ENCODE measurements at regions not wholly inside any gene's neighbourhood (a gene's known extent, or its start where the extent isn't known, plus 50 kb on each side); places are given as distances from the start of the nearest gene placed in this dataset.

GRCh38 chr18:47721876-47722275 is 208.6 kb downstream of the SMAD2 start:
- TF ChIP-seq POLR2AphosphoS5 (IDR thresholded peaks at IDR 0.05; ENCODE audit: borderline replicate concordance, low read depth, low read length), result no peak
- no peak for TF ChIP-seq EZH2 (IDR thresholded peaks at IDR 0.05)
- Histone ChIP-seq H3K9ac (ENCODE audit: insufficient read length) (no peak overlapping the region), H3K9me3 (ENCODE audit: low read depth, low read length) (no peaks in the 10 kb centered on the region), H3K4me3 (no peak overlapping the region), H3K36me3 (ENCODE audit: insufficient read depth, low read length) (no peaks in the 10 kb centered on the region), H3K27ac (no peak overlapping the region)
- DNase-seq (ENCODE audit: low read depth, low spot score), result no peak

DNA sequence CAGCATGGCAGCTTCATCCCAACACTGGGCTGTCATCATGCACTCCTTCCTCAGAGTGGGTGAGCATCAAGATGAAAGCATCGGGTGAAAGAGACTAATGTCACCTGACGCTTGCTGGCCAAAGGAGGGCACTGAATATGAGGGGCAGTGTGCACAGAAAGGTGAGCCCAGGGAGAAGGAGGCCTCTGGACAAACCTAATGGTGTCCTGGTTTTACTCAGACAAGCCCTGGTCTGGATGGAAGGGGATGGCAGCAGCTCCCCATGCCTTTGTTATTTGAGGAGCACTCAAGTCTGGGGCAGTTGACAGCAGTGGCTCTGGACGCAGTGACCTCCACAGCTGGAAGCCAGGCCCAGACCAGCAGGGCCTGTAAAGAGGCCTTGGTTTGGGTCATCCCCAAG is 209.7 kb downstream of the SMAD2 start:
- no peak overlapping the region for H3K9ac ChIP-seq (ENCODE audit: insufficient read length)
- H3K4me3 ChIP-seq, result no peak overlapping the region
- TF ChIP-seq FOXP2 (optimal IDR thresholded peaks at IDR 0.05; ENCODE audit: control extremely low read depth, extremely low read length, insufficient read depth) (no peak), POLR2AphosphoS5 (IDR thresholded peaks at IDR 0.05; ENCODE audit: borderline replicate concordance, low read depth, low read length) (no peak), EZH2 (IDR thresholded peaks at IDR 0.05) (no peak)
- DNase-seq (ENCODE audit: low read depth, low spot score), result no peak
- no peaks in the 10 kb centered on the region for H3K9me3 ChIP-seq (ENCODE audit: low read depth, low read length)
- H3K27ac ChIP-seq, result no peak overlapping the region
- no peaks in the 10 kb centered on the region for H3K36me3 ChIP-seq (ENCODE audit: insufficient read depth, low read length)

DNA sequence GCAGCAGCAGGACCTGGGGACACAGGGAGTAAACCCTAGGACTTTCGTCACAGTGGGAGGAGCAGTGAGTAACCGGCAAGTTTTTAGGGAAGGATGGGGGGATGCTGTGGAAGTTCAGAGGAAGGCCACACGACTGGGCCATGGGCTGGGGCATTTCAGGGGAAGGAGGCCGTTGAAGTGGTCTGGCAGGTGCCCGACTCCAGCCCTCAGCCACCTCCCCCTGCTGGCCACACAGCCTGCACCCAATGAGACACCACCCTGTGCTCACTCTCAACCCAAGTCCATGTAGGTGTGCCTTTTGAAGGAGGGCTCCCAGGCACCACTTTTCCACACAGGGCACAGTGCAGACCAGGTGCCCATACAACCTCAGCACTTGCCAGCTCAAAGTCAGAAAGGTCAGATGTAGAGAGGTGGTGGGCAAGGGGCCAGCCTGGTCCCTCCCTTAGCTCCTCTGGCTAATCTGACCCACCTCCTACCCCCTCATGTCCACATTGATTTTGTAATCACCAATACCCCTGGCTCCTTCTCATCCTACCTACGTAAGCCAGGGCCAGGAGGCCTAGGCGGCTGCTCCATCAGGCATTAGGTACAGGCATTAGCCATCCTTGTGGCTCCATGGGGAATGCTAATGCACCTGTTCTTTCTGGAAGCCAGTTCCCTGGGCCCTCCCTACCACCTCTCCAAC is 211.2 kb downstream of the SMAD2 start:
- Histone ChIP-seq H3K9me3 (ENCODE audit: low read depth, low read length) (no peaks in the 10 kb centered on the region), H3K27ac (no peak overlapping the region), H3K36me3 (ENCODE audit: insufficient read depth, low read length) (no peaks in the 10 kb centered on the region), H3K4me3 (no peak overlapping the region), H3K9ac (ENCODE audit: insufficient read length) (no peak overlapping the region)
- DNase-seq (ENCODE audit: low read depth, low spot score), result no peak
- TF ChIP-seq EZH2 (IDR thresholded peaks at IDR 0.05), result no peak
- no peak for TF ChIP-seq FOXP2 (optimal IDR thresholded peaks at IDR 0.05; ENCODE audit: control extremely low read depth, extremely low read length, insufficient read depth)
- TF ChIP-seq POLR2AphosphoS5 (IDR thresholded peaks at IDR 0.05; ENCODE audit: borderline replicate concordance, low read depth, low read length), result no peak

DNA sequence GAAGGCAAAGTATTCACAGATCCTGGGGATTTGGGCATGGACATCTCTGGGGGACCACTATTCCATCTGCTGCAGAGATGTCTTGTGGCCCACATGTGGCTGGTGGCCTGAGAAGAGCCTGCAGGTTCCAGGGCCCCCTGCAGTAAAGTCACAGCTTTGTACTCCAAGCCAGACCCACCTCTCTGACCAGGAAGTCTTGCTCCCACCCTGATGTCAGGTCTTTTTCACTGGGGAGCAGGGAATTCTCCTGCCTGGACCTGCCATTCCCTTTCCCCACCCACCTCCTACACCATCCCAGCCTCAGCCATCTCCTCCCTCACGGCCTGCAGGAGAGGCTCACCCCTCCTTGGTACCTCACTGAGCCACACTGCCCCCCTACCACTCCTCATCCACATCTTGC is 211.8 kb downstream of the SMAD2 start:
- Histone ChIP-seq H3K27ac (no peak overlapping the region), H3K4me3 (no peak overlapping the region), H3K36me3 (ENCODE audit: insufficient read depth, low read length) (no peaks in the 10 kb centered on the region), H3K9me3 (ENCODE audit: low read depth, low read length) (no peaks in the 10 kb centered on the region), H3K9ac (ENCODE audit: insufficient read length) (no peak overlapping the region)
- no peak for DNase-seq (ENCODE audit: low read depth, low spot score)
- TF ChIP-seq EZH2 (IDR thresholded peaks at IDR 0.05) (no peak), POLR2AphosphoS5 (IDR thresholded peaks at IDR 0.05; ENCODE audit: borderline replicate concordance, low read depth, low read length) (no peak), FOXP2 (optimal IDR thresholded peaks at IDR 0.05; ENCODE audit: control extremely low read depth, extremely low read length, insufficient read depth) (no peak)

GRCh38 chr18:47717257-47717656 is 213.2 kb downstream of the SMAD2 start:
- Histone ChIP-seq H3K4me3 (no peak overlapping the region), H3K27ac (no peak overlapping the region), H3K36me3 (ENCODE audit: insufficient read depth, low read length) (no peaks in the 10 kb centered on the region), H3K9me3 (ENCODE audit: low read depth, low read length) (no peaks in the 10 kb centered on the region), H3K9ac (ENCODE audit: insufficient read length) (no peak overlapping the region)
- TF ChIP-seq POLR2AphosphoS5 (IDR thresholded peaks at IDR 0.05; ENCODE audit: borderline replicate concordance, low read depth, low read length), result no peak
- no peak for TF ChIP-seq FOXP2 (optimal IDR thresholded peaks at IDR 0.05; ENCODE audit: control extremely low read depth, extremely low read length, insufficient read depth)
- TF ChIP-seq EZH2 (IDR thresholded peaks at IDR 0.05), result no peak
- no peak for DNase-seq (ENCODE audit: low read depth, low spot score)

- Histone ChIP-seq H3K4me3 (no peak overlapping the region), H3K9ac (ENCODE audit: insufficient read length) (no peak overlapping the region), H3K9me3 (ENCODE audit: low read depth, low read length) (no peaks in the 10 kb centered on the region), H3K36me3 (ENCODE audit: insufficient read depth, low read length) (no peaks in the 10 kb centered on the region), H3K27ac (no peak overlapping the region)
- TF ChIP-seq POLR2AphosphoS5 (IDR thresholded peaks at IDR 0.05; ENCODE audit: borderline replicate concordance, low read depth, low read length), result no peak
- no peak for TF ChIP-seq FOXP2 (optimal IDR thresholded peaks at IDR 0.05; ENCODE audit: control extremely low read depth, extremely low read length, insufficient read depth)
- TF ChIP-seq EZH2 (IDR thresholded peaks at IDR 0.05), result no peak
- DNase-seq (ENCODE audit: low read depth, low spot score), result no peak
Observed at GRCh38 chr18:47716632-47717185, 213.8 kb downstream of the SMAD2 start.

GRCh38 chr18:47710451-47710850 is 220.0 kb downstream of the SMAD2 start:
- no peak for TF ChIP-seq EZH2 (IDR thresholded peaks at IDR 0.05)
- TF ChIP-seq POLR2AphosphoS5 (IDR thresholded peaks at IDR 0.05; ENCODE audit: borderline replicate concordance, low read depth, low read length), result no peak
- TF ChIP-seq FOXP2 (optimal IDR thresholded peaks at IDR 0.05; ENCODE audit: control extremely low read depth, extremely low read length, insufficient read depth), result no peak
- H3K36me3 ChIP-seq (ENCODE audit: insufficient read depth, low read length), result no peaks in the 10 kb centered on the region
- H3K27ac ChIP-seq, result no peak overlapping the region
- no peaks in the 10 kb centered on the region for H3K9me3 ChIP-seq (ENCODE audit: low read depth, low read length)
- no peak for DNase-seq (ENCODE audit: low read depth, low spot score)
- no peak overlapping the region for H3K9ac ChIP-seq (ENCODE audit: insufficient read length)
- H3K4me3 ChIP-seq, result no peak overlapping the region

DNA sequence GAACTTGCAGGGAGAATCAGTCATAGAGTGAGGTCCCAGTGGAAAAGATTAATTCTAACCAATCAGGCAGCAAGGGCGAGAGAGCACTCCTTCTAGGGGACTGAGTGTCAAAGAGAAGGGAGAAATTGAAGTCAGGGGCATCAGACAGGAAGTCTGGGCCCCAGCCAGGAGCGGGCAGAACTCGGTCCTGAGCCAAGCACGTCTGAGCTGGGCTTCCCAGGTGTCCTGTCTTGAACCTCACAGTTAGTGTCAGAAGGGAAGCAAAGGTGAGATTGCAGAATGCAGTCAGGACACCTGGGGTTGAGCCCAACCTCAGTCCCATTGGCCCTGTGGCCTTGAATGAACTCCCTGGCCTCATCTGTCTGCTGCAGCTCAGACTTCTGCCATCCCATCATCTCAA is 220.9 kb downstream of the SMAD2 start:
- no peak overlapping the region for H3K27ac ChIP-seq
- DNase-seq (ENCODE audit: low read depth, low spot score), result no peak
- TF ChIP-seq EZH2 (IDR thresholded peaks at IDR 0.05) (no peak), POLR2AphosphoS5 (IDR thresholded peaks at IDR 0.05; ENCODE audit: borderline replicate concordance, low read depth, low read length) (no peak), FOXP2 (optimal IDR thresholded peaks at IDR 0.05; ENCODE audit: control extremely low read depth, extremely low read length, insufficient read depth) (no peak)
- no peaks in the 10 kb centered on the region for H3K9me3 ChIP-seq (ENCODE audit: low read depth, low read length)
- H3K9ac ChIP-seq (ENCODE audit: insufficient read length), result no peak overlapping the region
- H3K4me3 ChIP-seq, result no peak overlapping the region
- no peaks in the 10 kb centered on the region for H3K36me3 ChIP-seq (ENCODE audit: insufficient read depth, low read length)

DNA sequence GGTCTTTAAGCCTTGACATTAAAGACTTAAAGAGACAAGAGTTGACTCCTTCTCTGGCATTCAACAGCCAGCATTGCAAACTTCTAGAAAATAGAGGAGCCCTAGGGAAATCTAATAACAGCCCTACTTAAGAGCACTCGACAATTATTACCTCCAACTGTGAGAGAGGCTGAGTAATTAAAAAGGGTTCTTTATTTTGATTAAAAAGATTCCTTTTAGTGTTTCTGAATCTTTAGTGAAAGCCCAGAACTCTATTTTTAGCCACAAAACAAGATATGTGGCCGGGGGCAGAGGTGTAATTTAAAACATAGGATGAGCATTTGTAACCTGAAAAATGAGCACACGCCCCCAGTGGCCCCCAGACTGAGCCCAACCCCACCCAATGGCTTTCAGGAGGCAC is 222.3 kb downstream of the SMAD2 start:
- H3K36me3 ChIP-seq (ENCODE audit: insufficient read depth, low read length), result no peaks in the 10 kb centered on the region
- TF ChIP-seq POLR2AphosphoS5 (IDR thresholded peaks at IDR 0.05; ENCODE audit: borderline replicate concordance, low read depth, low read length) (no peak), FOXP2 (optimal IDR thresholded peaks at IDR 0.05; ENCODE audit: control extremely low read depth, extremely low read length, insufficient read depth) (no peak)
- H3K9me3 ChIP-seq (ENCODE audit: low read depth, low read length), result no peaks in the 10 kb centered on the region
- H3K27ac ChIP-seq, result no peak overlapping the region
- no peak for DNase-seq (ENCODE audit: low read depth, low spot score)
- H3K4me3 ChIP-seq, result no peak overlapping the region
- no peak overlapping the region for H3K9ac ChIP-seq (ENCODE audit: insufficient read length)
